HG03558 (cell line): ENCODE measurements at regions not wholly inside any gene's neighbourhood (a gene's known extent, or its start where the extent isn't known, plus 50 kb on each side); places are given as distances from the start of the nearest gene placed in this dataset.

Experiments used
- ATAC-seq: cut with Tn5 transposase; IDR thresholded peaks from one replicate; pipeline ENCODE4 v1.9.1; 2021; ENCODE audit warnings: moderate number of reproducible peaks; ENCODE audit not compliant: unreplicated experiment; ENCODE audit errors: extremely low read depth

GRCh38 chr6:88266126-88266525 is 100.0 kb upstream of the CNR1 start:
- ATAC-seq = no peak

- no peak for ATAC-seq
Observed at GRCh38 chr6:88263591-88263990, 97.4 kb upstream of the CNR1 start.

DNA sequence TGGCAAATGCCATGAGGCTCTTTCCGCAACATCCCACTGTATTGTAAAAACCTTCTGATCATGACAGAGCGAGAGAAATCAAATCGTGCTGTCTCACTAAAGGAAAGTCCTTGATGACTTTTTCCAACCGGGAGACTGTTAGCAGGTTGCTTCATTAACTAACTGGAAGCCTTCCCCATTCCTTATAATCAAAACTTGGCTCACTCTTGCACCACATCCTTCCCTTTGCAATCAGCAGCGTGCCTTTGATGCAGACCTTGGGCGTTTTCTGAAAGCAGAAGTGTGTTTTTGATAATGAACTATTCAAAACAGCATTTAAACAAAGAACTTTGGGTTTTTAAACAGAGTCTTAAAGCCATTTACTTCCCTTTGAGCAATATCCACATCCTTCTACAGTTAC is 96.2 kb upstream of the CNR1 start:
- no peak for ATAC-seq

DNA sequence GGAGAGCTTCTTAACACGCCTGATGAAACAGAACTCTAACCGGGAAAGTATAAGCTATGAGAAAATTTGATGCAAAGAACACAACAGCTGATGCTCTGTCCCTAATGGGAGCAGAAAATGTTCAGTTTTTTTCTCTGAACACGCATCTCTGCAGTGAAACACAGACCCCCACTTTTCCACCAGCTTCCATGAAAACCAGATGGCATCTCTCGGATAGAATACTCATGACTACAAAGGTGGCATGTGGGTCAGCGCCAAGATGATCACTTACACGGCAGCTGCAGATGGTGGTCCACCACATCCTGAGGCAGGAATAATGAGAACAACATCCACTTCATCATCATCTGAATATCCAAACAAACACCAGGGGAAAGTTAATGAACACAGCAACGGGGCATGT is 85.2 kb upstream of the CNR1 start:
- no peak for ATAC-seq

DNA sequence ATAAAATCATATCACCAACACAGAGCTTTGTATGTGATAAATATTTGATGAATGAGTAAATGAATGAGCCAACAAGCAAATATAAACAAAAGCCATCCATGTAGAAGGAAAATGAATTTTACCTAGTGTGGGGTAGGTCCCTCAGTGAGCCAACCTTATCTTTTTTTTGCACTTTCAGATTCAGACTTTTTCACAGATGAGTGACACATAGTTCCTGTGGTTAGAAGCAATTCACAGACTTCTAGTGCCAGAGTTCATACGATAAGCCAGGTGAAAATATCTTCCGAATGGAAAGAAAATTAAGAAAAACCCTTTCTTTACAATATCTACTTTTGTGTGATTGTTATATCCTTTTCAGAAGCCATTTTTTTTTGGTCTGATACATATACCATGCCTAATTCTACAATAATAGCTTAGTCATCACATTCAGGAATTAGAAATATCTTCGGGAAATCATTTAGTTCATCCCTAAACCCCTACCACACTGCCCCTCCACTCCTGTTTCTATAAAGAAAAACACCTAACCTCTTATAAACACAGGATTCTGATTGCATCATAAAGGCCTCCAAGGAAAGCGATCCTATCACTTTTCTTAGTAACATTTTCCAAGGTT is 82.7 kb upstream of the CNR1 start:
- ATAC-seq = no peak

GRCh38 chr6:88246654-88247053 is 80.5 kb upstream of the CNR1 start:
- ATAC-seq = no peak

DNA sequence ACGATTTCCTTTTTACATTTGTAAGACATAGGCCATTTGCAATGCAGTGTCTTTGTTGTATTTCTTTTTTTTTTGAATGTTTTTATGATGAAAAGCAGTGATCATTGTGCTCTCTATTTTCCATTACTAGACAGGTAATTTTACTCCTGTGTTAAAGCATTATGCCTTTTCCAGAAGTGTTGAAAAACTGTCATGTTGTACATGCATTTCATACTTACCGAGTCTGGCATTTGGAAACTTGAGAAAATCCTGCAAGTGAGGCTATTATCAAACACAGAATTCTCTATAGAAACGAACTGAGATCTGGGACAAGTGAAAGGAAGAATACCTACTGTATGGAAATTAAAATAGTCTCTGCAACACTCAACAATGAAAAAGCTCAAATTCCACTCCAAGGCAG is 78.6 kb upstream of the CNR1 start:
- ATAC-seq = no peak

DNA sequence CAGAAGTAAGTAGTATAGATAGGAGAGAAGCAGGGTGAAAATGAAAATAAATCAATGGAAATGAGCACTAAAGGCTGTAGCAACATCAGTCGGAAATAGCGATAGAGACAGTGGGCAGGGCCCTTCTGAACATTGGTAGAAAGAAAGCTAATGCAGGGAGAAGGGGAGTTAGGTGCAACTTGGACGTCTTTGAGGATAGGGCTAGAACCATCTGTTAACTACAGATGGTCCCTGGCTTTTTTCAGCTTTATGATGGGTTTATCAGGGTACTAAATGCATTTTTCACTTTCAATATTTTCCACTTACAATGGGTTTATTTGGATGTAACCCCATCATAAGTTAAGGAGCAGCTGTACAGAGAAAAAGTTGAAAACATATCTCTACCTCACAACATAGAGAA is 72.8 kb upstream of the CNR1 start:
- no peak for ATAC-seq

DNA sequence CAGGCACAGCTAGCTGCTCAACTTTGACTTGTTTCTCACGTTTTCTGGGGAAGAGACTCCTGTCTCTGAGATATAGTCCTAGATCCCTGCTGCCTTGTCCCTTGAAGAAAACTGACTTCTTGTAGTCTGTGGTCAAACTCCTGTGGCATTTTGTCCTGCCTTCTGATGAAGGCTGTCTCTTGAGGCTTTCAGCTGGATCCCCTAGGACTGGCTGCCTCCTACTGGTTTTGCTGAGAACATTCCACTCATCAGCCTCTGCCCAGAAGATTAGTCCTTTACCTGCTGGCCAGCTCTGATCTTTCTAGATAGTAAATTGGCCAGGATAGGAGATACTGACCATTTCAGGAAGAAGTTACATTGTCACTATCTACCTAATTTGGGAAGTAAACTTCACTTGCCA is 71.9 kb upstream of the CNR1 start:
- no peak for ATAC-seq

- no peak for ATAC-seq
Observed at GRCh38 chr6:88236612-88237360, 70.6 kb upstream of the CNR1 start.

- no peak for ATAC-seq
Observed at GRCh38 chr6:88232753-88233152, 66.6 kb upstream of the CNR1 start.

DNA sequence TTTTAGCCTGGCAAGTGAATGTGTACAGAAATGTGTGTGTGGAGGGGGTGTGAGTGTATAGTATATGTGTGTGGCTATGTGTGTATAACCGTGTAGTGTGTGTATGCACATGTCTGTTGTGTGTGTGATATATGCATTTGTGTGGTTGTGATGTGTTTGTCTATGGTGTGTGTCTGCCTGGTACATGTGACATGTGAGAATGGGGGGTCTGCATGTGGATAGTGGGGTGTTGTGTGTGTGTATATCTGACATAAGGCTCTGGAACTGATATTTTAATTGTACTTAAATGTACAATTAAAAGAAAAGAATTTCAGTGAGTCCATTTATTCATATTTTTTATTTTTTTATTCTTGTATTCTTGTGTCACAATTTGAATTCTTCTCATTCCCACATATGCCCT is 57.2 kb upstream of the CNR1 start:
- no peak for ATAC-seq

DNA sequence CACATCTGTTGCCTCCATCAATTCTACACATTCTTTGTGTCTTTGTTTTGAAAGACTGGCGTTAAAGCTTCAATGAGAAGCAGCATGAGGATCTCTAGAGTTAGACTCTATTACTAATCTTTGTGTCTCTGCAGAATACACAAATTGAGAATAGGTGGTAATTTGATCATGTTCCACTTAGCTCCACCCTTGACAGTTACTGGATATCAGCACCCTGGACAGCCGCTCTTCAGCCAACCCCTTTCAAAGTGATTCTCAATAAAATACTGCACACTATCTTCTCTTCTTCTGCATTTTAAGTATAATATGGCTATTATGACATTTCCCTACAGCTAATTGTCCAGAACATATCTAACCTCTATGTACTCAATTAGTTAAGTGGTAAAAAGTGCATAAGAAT is 54.3 kb upstream of the CNR1 start:
- ATAC-seq = no peak

- ATAC-seq = no peak
Observed at GRCh38 chr6:88216182-88216581, 50.0 kb upstream of the CNR1 start.
